Brain pericyte (primary cell): ENCODE measurements at regions not wholly inside any gene's neighbourhood (a gene's known extent, or its start where the extent isn't known, plus 50 kb on each side); places are given as distances from the start of the nearest gene placed in this dataset.

Experiments used
- DNase-seq: peaks from one replicate; pipeline ENCODE4 v3.0.0-alpha.2; 2012; ENCODE audit warnings: low read depth, low spot score

GRCh38 chr1:101290922-101291561 is 54.2 kb downstream of the S1PR1 start:
- no peak for DNase-seq

GRCh38 chr1:101291562-101292380 is 55.0 kb downstream of the S1PR1 start:
- DNase-seq, result peak; percentile 29

GRCh38 chr1:101293461-101294051 is 56.7 kb downstream of the S1PR1 start:
- no peak for DNase-seq

- DNase-seq, result no peak
Observed at GRCh38 chr1:101295209-101295608, 58.4 kb downstream of the S1PR1 start.

GRCh38 chr1:101298663-101299062 is 61.8 kb downstream of the S1PR1 start:
- DNase-seq, result no peak

- no peak for DNase-seq
Observed at GRCh38 chr1:101299141-101299540, 62.3 kb downstream of the S1PR1 start.

GRCh38 chr1:101299710-101300109 is 62.9 kb downstream of the S1PR1 start:
- no peak for DNase-seq

- DNase-seq, result no peak
Observed at GRCh38 chr1:101300916-101301315, 64.1 kb downstream of the S1PR1 start.

- DNase-seq, result no peak
Observed at GRCh38 chr1:101301446-101302057, 64.7 kb downstream of the S1PR1 start.

- DNase-seq, result no peak
Observed at GRCh38 chr1:101302831-101303511, 66.2 kb downstream of the S1PR1 start.

GRCh38 chr1:101307985-101308689 is 71.3 kb downstream of the S1PR1 start:
- DNase-seq, result no peak

GRCh38 chr1:101308935-101309333 is 72.1 kb downstream of the S1PR1 start:
- no peak for DNase-seq

GRCh38 chr1:101309334-101310311 is 72.8 kb downstream of the S1PR1 start:
- DNase-seq, result no peak

GRCh38 chr1:101310506-101310905 is 73.7 kb downstream of the S1PR1 start:
- DNase-seq, result no peak

- DNase-seq, result no peak
Observed at GRCh38 chr1:101311146-101311920, 74.5 kb downstream of the S1PR1 start.

GRCh38 chr1:101312147-101312546 is 75.3 kb downstream of the S1PR1 start:
- no peak for DNase-seq

GRCh38 chr1:101313356-101313755 is 76.5 kb downstream of the S1PR1 start:
- DNase-seq, result no peak

- DNase-seq, result no peak
Observed at GRCh38 chr1:101314244-101314643, 77.4 kb downstream of the S1PR1 start.

GRCh38 chr1:101316256-101316655 is 79.4 kb downstream of the S1PR1 start:
- DNase-seq, result no peak
